NCI-H2029 treated with DMSO at 0.1 percent for 48 hours (cell line): ENCODE measurements at regions not wholly inside any gene's neighbourhood (a gene's known extent, or its start where the extent isn't known, plus 50 kb on each side); places are given as distances from the start of the nearest gene placed in this dataset.

Experiments used
- DNase-seq: peaks from one replicate; lab custom pipeline; 2025; lab: John Stamatoyannopoulos, UW

DNA sequence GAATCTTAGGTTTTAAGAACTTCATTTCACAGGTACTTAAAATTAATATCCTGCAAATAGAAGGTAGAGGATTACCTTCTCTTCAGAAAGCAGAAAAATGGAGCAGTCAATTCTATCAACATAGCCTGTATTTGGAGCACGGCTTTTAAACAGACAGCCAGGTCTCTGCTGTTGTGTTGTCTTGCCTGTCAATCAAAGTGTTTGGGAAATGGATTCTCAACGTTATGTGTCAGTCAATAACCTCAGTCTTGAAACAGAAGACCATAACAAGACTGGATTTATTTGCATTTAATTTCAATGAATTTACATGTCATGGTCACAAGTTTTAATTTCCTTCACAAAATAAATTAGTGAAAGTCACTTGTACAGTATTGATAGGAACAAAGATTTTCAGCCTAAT is 51.9 kb upstream of the KRR1 start:
- no peak for DNase-seq

DNA sequence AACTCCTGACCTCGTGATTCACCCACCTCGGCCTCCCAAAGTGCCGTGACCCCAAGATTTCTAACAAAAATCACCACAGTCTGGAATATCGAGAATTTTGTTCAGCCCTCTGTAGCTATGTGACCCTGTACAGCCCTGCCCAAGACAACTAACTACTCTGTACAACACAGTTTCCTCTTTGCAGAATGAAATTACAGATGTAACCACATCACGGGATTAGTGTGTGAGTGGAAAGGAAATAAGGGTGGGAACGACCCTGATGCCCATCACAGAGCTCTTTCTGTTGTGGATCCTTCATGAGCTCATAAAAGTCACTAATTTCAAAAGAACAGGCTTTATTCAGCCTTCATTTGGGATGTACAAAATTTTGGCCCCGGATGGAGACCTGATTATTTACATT is 50.5 kb upstream of the KRR1 start:
- no peak for DNase-seq
